ES-I3 (cell line): ENCODE measurements at regions not wholly inside any gene's neighbourhood (a gene's known extent, or its start where the extent isn't known, plus 50 kb on each side); places are given as distances from the start of the nearest gene placed in this dataset.
"Not testable (repeated sequence)": the region's sequence is repeated elsewhere in the genome, so short reads cannot be mapped to it uniquely, and the experiment has no call there.

ENCODE experiments used
- H3K36me3 ChIP-seq: 2 replicates; pipeline ENCODE4 v1.6.1; 2013; ENCODE audit warnings: mild to moderate bottlenecking, low read length, control low read depth, moderate library complexity; ENCODE audit not compliant: insufficient read depth
- H3K4me1 ChIP-seq: 2 replicates; pipeline ENCODE4 v1.6.1; 2013; ENCODE audit warnings: mild to moderate bottlenecking, control low read depth, low read length; ENCODE audit not compliant: insufficient read depth
- H3K9ac ChIP-seq: 2 replicates; pipeline ENCODE4 v1.6.1; 2013; ENCODE audit warnings: low read depth, mild to moderate bottlenecking, low read length, moderate library complexity
- H3K9me3 ChIP-seq: 2 replicates; pipeline ENCODE4 v1.6.1; 2013; ENCODE audit warnings: mild to moderate bottlenecking, low read length, moderate library complexity; ENCODE audit not compliant: control insufficient read depth, insufficient read depth

DNA sequence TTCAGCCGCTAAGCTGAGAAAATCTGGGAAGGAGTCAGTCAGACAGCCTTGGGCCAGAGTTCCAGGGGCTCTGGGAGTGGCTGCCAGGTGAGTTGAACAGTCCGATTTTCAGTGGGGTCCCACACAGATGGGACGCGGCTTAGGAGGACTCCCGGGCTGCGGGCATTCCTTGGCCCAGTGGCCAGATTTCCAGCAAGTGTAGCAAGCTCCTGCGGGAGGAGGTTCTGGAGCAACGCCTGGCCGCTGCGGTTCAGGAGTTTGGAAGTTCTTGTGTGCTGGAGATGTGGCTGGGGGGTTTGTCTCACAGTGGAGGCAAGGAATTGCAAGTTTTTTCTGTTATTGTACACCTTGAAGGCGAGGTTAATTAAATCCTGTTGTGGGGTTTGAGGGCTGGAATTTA, 1020.1 kb upstream of the MANEA start:
- peaks cover 22% of the 10 kb centered on the region for H3K4me1 ChIP-seq
- not testable (repeated sequence) for H3K9ac ChIP-seq, H3K9me3 ChIP-seq, H3K36me3 ChIP-seq

DNA sequence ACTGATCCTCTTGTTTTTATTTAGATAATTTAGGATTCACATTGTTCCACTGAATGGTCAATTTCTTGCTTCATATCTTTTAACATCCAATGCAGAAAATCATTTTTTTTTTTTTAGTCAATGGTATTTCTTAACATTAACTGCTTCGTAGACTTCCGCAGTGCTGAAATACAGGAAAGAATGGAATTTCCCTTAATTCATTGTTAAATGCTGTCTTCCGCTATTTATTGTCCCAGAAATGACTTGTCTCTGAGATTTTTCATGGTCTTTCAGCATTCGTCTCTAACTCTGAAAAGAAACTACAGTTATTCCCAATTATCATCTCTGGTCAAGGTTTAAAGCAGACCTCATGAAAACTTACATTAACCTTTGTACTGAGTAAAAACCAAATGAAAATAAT, 1029.1 kb upstream of the MANEA start:
- Histone ChIP-seq H3K9ac (no peak overlapping the region), H3K9me3 (no peaks in the 10 kb centered on the region), H3K36me3 (no peaks in the 10 kb centered on the region), H3K4me1 (no peaks in the 10 kb centered on the region)

DNA sequence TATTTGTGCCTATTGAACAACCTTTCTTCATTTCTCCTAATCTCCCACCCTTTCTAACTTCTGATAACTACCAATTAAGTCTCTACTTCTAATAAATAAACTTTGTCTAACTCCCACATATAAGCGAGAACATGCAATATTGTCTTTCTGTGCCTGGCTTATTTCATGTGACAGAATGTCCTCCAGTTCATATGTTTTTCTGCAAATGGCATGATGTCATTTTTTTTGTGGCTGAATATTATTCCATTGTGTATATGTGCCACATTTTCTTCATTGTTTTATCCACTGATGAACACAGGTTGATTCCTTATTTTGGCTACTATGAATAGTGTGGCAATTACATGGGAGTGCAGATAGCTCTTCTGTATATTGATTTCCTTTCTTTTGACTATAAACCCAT, 1041.5 kb upstream of the MANEA start:
- no peaks in the 10 kb centered on the region for H3K4me1 ChIP-seq

GRCh38 chr6:94511502-94512088, 1065.7 kb upstream of the MANEA start:
- no peaks in the 10 kb centered on the region for H3K4me1 ChIP-seq
- no peaks in the 10 kb centered on the region for H3K36me3 ChIP-seq
- no peak overlapping the region; the same call in 1 of the 2 replicates for H3K9ac ChIP-seq
- H3K9me3 ChIP-seq = no peaks in the 10 kb centered on the region

More for the DNA sequence above, 1041.5 kb upstream of the MANEA start:
- H3K36me3 ChIP-seq = peaks cover 9% of the 10 kb centered on the region
- no peaks in the 10 kb centered on the region for H3K9me3 ChIP-seq
- no peak overlapping the region for H3K9ac ChIP-seq

DNA sequence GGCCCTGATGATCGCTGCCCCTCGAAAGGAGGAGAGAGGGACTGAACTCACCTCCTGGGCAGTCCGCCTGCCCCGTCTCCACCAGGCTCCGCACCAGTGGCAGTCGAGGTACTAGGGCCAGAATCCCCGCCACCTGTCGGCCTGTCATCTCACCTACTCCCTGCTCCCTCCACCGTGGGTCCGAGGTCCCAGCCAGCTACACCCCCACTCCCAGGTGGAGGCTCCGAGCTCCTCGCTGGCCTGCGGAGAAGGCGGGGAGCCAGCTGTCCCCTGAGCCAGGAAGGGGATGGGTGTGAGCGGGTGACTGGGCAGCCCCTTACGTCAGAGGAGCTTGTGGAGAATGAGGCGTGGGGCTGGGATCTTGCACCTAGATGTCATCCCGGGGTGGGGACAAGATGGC, 1066.5 kb upstream of the MANEA start:
- no peaks in the 10 kb centered on the region for H3K9me3 ChIP-seq
- no peaks in the 10 kb centered on the region for H3K4me1 ChIP-seq
- no peak overlapping the region for H3K9ac ChIP-seq
- no peaks in the 10 kb centered on the region for H3K36me3 ChIP-seq

GRCh38 chr6:94501516-94501915, 1075.8 kb upstream of the MANEA start:
- no peaks in the 10 kb centered on the region for H3K36me3 ChIP-seq
- no peak overlapping the region for H3K9ac ChIP-seq
- no peaks in the 10 kb centered on the region for H3K9me3 ChIP-seq
- no peaks in the 10 kb centered on the region for H3K4me1 ChIP-seq

- H3K9ac ChIP-seq = no peak overlapping the region
- H3K36me3 ChIP-seq = no peaks in the 10 kb centered on the region
- no peaks in the 10 kb centered on the region for H3K4me1 ChIP-seq
- no peaks in the 10 kb centered on the region for H3K9me3 ChIP-seq
Observed at GRCh38 chr6:94498099-94498498, 1078.7 kb upstream of the EPHA7 start.

DNA sequence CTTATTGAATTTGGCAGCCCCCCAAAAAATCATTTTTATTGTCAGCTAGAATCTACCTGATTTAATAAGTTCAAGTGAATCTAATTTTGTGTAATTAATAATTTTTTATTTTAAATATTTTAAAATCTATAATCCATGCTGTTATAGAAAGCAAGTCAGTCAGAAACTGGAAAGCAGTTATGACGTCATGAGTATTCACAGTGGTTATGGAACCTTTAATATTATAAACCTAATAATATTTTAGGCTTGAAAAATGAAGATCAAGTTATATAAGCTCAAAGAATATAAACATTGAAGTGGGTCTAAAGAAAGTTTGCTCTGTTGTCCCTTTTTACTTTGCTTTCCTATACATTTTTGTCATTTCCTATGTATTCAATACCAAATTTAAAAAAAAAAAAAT, 1075.1 kb upstream of the EPHA7 start:
- H3K4me1 ChIP-seq = no peaks in the 10 kb centered on the region
- no peaks in the 10 kb centered on the region for H3K36me3 ChIP-seq
- no peak overlapping the region for H3K9ac ChIP-seq
- H3K9me3 ChIP-seq = no peaks in the 10 kb centered on the region

DNA sequence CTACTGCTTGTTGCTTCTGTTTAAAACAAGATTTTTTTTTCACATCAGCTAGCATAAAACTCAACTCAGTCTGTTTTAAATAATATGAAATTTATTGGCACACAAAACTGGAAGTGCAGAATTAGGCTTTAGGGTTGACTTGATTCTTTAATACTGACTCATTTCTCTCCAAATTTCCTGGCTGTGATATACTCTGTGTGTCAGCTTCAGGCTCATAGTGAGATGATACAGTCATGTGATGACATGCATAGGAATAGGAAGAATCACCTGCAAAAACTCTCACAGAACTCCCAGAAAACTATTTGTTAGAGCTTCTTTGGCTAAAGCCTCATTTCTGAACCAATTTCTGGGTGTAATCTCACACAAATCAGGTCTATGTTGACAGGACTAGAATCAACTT, 1068.0 kb upstream of the EPHA7 start:
- Histone ChIP-seq H3K4me1 (no peaks in the 10 kb centered on the region), H3K9ac (no peak overlapping the region), H3K9me3 (no peaks in the 10 kb centered on the region), H3K36me3 (no peaks in the 10 kb centered on the region)

DNA sequence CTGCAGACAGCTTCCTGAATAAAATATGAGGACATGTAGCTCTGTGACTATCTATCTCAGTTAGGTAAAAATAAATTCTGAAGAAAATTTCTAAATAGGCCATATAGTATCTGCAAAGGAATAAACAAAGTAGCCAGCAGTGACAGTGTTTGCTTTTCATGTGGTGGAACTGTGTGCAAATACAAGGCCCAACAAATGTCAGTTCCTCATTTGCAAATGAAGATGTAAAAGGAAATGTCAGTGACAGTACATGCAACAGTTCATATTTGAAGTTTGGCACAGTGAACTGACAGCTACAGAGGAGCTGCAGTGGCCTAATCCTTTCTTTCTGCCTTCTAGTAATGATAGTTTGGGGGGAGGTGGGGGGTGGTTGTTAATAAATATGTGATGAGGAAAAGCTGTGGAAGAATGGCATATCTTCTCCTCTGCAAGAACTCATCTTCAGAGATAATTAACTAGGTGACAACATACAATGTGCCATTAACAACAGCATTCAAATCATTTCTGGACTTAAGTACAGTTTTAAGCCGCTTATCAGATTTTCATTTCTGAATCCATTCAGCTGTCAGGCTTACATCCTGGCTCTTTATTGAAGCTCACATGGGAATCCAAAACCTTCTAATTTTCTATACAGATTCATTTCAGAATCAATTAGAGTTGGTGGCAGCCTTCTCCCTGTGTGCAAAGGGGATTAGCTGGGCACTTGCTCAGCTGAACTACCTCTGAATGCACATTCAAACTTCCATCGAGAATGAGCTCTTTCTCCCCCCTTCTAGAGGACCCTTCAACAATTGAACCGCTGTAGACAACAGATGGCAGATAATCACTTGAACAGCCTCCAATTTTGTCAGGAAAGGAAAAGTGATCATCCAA, 1059.0 kb upstream of the EPHA7 start:
- H3K4me1 ChIP-seq = 0 out of 2 replicates have a peak, but pooled peaks cover 6% of the 10 kb centered on the region
- H3K9me3 ChIP-seq = peaks cover 6% of the 10 kb centered on the region; the same call in 1 of the 2 replicates
- no peak overlapping the region for H3K9ac ChIP-seq
- no peaks in the 10 kb centered on the region for H3K36me3 ChIP-seq

GRCh38 chr6:94468830-94469229, 1049.5 kb upstream of the EPHA7 start:
- Histone ChIP-seq H3K36me3 (no peaks in the 10 kb centered on the region), H3K9me3 (no peaks in the 10 kb centered on the region), H3K4me1 (peaks cover 41% of the 10 kb centered on the region), H3K9ac (no peak overlapping the region)

DNA sequence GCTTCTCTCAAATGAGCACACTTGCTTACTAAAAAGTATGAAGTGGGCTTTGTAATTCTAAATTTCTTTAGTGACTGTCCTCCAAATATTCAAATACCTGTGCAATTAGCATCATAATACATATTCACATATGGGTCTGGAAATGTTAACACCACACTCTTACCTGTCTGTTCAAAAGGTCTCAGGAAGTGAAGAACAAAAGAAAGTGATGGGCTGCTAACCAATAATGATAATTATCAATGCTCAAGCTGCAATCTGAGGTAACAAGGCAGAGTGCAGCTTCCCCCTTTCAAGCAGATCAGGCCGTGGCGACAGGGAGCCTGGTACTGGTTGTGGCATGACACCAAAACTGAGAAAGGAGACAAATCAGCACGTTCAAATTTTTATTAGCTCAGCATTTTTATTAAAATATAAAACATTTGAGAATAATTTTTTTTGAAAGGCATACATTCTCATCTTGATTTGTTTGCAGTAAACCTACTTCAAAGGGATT, 1044.7 kb upstream of the EPHA7 start:
- peaks cover 39% of the 10 kb centered on the region for H3K4me1 ChIP-seq
- H3K9me3 ChIP-seq = no peaks in the 10 kb centered on the region
- no peak overlapping the region for H3K9ac ChIP-seq
- H3K36me3 ChIP-seq = no peaks in the 10 kb centered on the region

- Histone ChIP-seq H3K9ac (no peak overlapping the region), H3K9me3 (no peaks in the 10 kb centered on the region), H3K36me3 (no peaks in the 10 kb centered on the region), H3K4me1 (peaks cover 33% of the 10 kb centered on the region)
Observed at GRCh38 chr6:94463306-94463705, 1043.9 kb upstream of the EPHA7 start.

GRCh38 chr6:94462231-94462630, 1042.9 kb upstream of the EPHA7 start:
- H3K36me3 ChIP-seq = no peaks in the 10 kb centered on the region
- H3K9ac ChIP-seq = no peak overlapping the region
- H3K4me1 ChIP-seq = peaks cover 31% of the 10 kb centered on the region
- no peaks in the 10 kb centered on the region for H3K9me3 ChIP-seq

- no peaks in the 10 kb centered on the region for H3K4me1 ChIP-seq
- no peak overlapping the region for H3K9ac ChIP-seq
- H3K36me3 ChIP-seq = no peaks in the 10 kb centered on the region
- no peaks in the 10 kb centered on the region for H3K9me3 ChIP-seq
Observed at GRCh38 chr6:94456266-94456665, 1036.9 kb upstream of the EPHA7 start.
